GM23338 (cell line): ENCODE measurements at regions not wholly inside any gene's neighbourhood (a gene's known extent, or its start where the extent isn't known, plus 50 kb on each side); places are given as distances from the start of the nearest gene placed in this dataset.

Experiments
- ATAC-seq: fragments of 200-7000 bp; cut with Tn5 transposase; 3 replicates; pipeline ENCODE4 v1.9.1; 2020
- DNase-seq: peaks from one replicate; pipeline ENCODE4 v3.0.0-alpha.2; 2015; ENCODE audit warnings: low spot score
- H2AFZ ChIP-seq: fragments of 200-600 bp; sonication (generic); 2 replicates; pipeline ENCODE4 v1.8.0; 2016; ENCODE audit warnings: antibody characterized with exemption, mild to moderate bottlenecking, moderate library complexity
- H3F3A ChIP-seq: fragments of 200-600 bp; sonication (generic); replicated peaks from 2 replicates; pipeline ENCODE4 v1.8.0; 2017; ENCODE audit warnings: antibody characterized with exemption, mixed run types, low read depth
- H3K27ac ChIP-seq: fragments of 200-600 bp; sonication (generic); 2 replicates; pipeline ENCODE4 v1.6.1; 2016; ENCODE audit warnings: low read depth
- H3K27me3 ChIP-seq: fragments of 200-600 bp; sonication (generic); 2 replicates; pipeline ENCODE4 v1.8.0; 2016; ENCODE audit warnings: mild to moderate bottlenecking, mixed run types, moderate library complexity; ENCODE audit not compliant: insufficient read depth
- H3K36me3 ChIP-seq: fragments of 200-600 bp; sonication (generic); 2 replicates; pipeline ENCODE4 v1.8.0; 2016; ENCODE audit warnings: mild to moderate bottlenecking; ENCODE audit not compliant: insufficient read depth
- H3K4me1 ChIP-seq: fragments of 200-600 bp; sonication (generic); 2 replicates; pipeline ENCODE4 v1.8.0; 2016; ENCODE audit warnings: mild to moderate bottlenecking, moderate library complexity; ENCODE audit not compliant: insufficient read depth
- H3K4me2 ChIP-seq: fragments of 200-600 bp; sonication (generic); 2 replicates; pipeline ENCODE4 v1.7.1; 2017; ENCODE audit warnings: mixed run types
- H3K4me3 ChIP-seq: fragments of 200-600 bp; sonication (generic); 2 replicates; pipeline ENCODE4 v1.6.1; 2016; ENCODE audit warnings: mixed run types
- H3K79me2 ChIP-seq: fragments of 200-600 bp; sonication (generic); replicated peaks from 2 replicates; pipeline ENCODE4 v1.8.0; 2017; ENCODE audit warnings: mild to moderate bottlenecking; ENCODE audit not compliant: insufficient read depth
- H3K9me2 ChIP-seq: fragments of 200-600 bp; sonication (generic); 2 replicates; pipeline ENCODE4 v1.8.0; 2017; ENCODE audit not compliant: insufficient read depth
- H4K20me1 ChIP-seq: fragments of 200-600 bp; sonication (generic); replicated peaks from 2 replicates; pipeline ENCODE4 v1.8.0; 2017; ENCODE audit warnings: mild to moderate bottlenecking; ENCODE audit not compliant: insufficient read depth
- H3K27ac Mint-ChIP-seq: 2 replicates; pipeline ENCODE4 v1.8.0; 2020; ENCODE audit warnings: inconsistent platforms, mild to moderate bottlenecking, moderate library complexity, mixed read lengths
- H3K27me3 Mint-ChIP-seq: 3 replicates; pipeline ENCODE4 v1.8.0; 2022; ENCODE audit warnings: low read depth, mild to moderate bottlenecking, moderate library complexity, mixed read lengths, inconsistent platforms; ENCODE audit not compliant: insufficient read depth, poor library complexity
- H3K36me3 Mint-ChIP-seq: 3 replicates; pipeline ENCODE4 v1.8.0; 2021; ENCODE audit warnings: low read depth, mild to moderate bottlenecking, inconsistent platforms, moderate library complexity, mixed read lengths
- H3K4me1 Mint-ChIP-seq: 3 replicates; pipeline ENCODE4 v1.8.0; 2020; ENCODE audit warnings: mild to moderate bottlenecking, inconsistent platforms, mixed read lengths
- H3K4me3 Mint-ChIP-seq: 3 replicates; pipeline ENCODE4 v1.8.0; 2021; ENCODE audit warnings: moderate library complexity, mild to moderate bottlenecking, inconsistent platforms, mixed read lengths
- H3K9me3 Mint-ChIP-seq: 3 replicates; pipeline ENCODE4 v1.8.0; 2020; ENCODE audit warnings: moderate library complexity, mild to moderate bottlenecking, inconsistent platforms, mixed read lengths
- CREB1 ChIP-seq: fragments of 250-450 bp; sonication (Bioruptor Pico); IDR thresholded peaks from 2 replicates; pipeline ENCODE4 v1.5.0; 2020; ENCODE audit warnings: low read depth, mild to moderate bottlenecking, moderate library complexity
- EZH2phosphoT487 ChIP-seq: fragments of 200-600 bp; sonication (generic); IDR thresholded peaks from one replicate; pipeline ENCODE4 v1.8.1; 2018; ENCODE audit warnings: antibody characterized with exemption; ENCODE audit not compliant: unreplicated experiment
- ZNF114 ChIP-seq: fragments of 250-450 bp; sonication (Bioruptor Pico); IDR thresholded peaks from 2 replicates; pipeline ENCODE4 v1.5.0; 2020; ENCODE audit warnings: mild to moderate bottlenecking, moderate library complexity
- ZNF331 ChIP-seq: fragments of 250-450 bp; sonication (Bioruptor Pico); IDR thresholded peaks from 2 replicates; pipeline ENCODE4 v1.5.0; 2020; ENCODE audit warnings: low read depth, mild to moderate bottlenecking, moderate library complexity
- TF ChIP-seq, protein P1 (sequence below), 2 experiments: fragments of 200-600 bp in 1 of 2; sonication (generic) in 1 of 2; conservative IDR thresholded peaks; 2 replicates each; pipeline versions ENCODE4 v1.5.1 to v1.6.1; 2016 to 2017; ENCODE audit warnings: antibody characterized with exemption in 2 of 2, low read depth in 2 of 2, mild to moderate bottlenecking in 2 of 2, moderate library complexity in 1 of 2
- TF ChIP-seq, protein P2 (sequence below): fragments of 250-450 bp; sonication (Bioruptor Pico); IDR thresholded peaks from 2 replicates; pipeline ENCODE4 v1.5.0; 2020; ENCODE audit warnings: mild to moderate bottlenecking, moderate library complexity
- TF ChIP-seq, protein P3 (sequence below): IDR thresholded peaks from one replicate; pipeline ENCODE4 v1.6.1; 2018; ENCODE audit warnings: antibody characterized with exemption; ENCODE audit not compliant: unreplicated experiment
- TF ChIP-seq, protein P4 (sequence below): IDR thresholded peaks from 2 replicates; pipeline ENCODE4 v1.6.1; 2016; ENCODE audit warnings: antibody characterized with exemption

DNA sequence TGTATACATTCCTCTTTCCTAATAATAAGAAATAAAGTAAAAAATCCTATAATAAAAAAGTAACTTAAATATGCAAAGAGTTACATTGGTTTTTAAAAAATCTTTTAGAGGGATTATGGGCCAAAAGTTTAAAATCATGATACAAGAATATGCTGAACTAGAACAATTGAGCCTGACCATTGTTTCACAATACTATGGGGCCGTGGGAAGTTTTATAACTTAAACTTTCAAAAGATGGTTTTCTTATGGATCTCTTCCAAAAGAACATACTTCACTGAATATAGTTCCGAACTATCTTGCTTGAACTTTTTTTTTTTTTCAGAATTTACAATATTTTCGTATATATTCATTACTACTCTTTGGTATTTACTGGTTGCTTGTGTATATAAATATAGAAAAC lies 97.6 kb downstream of the NFKBIZ start:
- no peak for TF ChIP-seq EZH2phosphoT487
- TF ChIP-seq, protein P1, sequence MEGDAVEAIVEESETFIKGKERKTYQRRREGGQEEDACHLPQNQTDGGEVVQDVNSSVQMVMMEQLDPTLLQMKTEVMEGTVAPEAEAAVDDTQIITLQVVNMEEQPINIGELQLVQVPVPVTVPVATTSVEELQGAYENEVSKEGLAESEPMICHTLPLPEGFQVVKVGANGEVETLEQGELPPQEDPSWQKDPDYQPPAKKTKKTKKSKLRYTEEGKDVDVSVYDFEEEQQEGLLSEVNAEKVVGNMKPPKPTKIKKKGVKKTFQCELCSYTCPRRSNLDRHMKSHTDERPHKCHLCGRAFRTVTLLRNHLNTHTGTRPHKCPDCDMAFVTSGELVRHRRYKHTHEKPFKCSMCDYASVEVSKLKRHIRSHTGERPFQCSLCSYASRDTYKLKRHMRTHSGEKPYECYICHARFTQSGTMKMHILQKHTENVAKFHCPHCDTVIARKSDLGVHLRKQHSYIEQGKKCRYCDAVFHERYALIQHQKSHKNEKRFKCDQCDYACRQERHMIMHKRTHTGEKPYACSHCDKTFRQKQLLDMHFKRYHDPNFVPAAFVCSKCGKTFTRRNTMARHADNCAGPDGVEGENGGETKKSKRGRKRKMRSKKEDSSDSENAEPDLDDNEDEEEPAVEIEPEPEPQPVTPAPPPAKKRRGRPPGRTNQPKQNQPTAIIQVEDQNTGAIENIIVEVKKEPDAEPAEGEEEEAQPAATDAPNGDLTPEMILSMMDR (conservative IDR thresholded peaks at IDR 0.05; ENCODE audit: low read depth in 2 of 2), result no peak
- TF ChIP-seq, protein P2, sequence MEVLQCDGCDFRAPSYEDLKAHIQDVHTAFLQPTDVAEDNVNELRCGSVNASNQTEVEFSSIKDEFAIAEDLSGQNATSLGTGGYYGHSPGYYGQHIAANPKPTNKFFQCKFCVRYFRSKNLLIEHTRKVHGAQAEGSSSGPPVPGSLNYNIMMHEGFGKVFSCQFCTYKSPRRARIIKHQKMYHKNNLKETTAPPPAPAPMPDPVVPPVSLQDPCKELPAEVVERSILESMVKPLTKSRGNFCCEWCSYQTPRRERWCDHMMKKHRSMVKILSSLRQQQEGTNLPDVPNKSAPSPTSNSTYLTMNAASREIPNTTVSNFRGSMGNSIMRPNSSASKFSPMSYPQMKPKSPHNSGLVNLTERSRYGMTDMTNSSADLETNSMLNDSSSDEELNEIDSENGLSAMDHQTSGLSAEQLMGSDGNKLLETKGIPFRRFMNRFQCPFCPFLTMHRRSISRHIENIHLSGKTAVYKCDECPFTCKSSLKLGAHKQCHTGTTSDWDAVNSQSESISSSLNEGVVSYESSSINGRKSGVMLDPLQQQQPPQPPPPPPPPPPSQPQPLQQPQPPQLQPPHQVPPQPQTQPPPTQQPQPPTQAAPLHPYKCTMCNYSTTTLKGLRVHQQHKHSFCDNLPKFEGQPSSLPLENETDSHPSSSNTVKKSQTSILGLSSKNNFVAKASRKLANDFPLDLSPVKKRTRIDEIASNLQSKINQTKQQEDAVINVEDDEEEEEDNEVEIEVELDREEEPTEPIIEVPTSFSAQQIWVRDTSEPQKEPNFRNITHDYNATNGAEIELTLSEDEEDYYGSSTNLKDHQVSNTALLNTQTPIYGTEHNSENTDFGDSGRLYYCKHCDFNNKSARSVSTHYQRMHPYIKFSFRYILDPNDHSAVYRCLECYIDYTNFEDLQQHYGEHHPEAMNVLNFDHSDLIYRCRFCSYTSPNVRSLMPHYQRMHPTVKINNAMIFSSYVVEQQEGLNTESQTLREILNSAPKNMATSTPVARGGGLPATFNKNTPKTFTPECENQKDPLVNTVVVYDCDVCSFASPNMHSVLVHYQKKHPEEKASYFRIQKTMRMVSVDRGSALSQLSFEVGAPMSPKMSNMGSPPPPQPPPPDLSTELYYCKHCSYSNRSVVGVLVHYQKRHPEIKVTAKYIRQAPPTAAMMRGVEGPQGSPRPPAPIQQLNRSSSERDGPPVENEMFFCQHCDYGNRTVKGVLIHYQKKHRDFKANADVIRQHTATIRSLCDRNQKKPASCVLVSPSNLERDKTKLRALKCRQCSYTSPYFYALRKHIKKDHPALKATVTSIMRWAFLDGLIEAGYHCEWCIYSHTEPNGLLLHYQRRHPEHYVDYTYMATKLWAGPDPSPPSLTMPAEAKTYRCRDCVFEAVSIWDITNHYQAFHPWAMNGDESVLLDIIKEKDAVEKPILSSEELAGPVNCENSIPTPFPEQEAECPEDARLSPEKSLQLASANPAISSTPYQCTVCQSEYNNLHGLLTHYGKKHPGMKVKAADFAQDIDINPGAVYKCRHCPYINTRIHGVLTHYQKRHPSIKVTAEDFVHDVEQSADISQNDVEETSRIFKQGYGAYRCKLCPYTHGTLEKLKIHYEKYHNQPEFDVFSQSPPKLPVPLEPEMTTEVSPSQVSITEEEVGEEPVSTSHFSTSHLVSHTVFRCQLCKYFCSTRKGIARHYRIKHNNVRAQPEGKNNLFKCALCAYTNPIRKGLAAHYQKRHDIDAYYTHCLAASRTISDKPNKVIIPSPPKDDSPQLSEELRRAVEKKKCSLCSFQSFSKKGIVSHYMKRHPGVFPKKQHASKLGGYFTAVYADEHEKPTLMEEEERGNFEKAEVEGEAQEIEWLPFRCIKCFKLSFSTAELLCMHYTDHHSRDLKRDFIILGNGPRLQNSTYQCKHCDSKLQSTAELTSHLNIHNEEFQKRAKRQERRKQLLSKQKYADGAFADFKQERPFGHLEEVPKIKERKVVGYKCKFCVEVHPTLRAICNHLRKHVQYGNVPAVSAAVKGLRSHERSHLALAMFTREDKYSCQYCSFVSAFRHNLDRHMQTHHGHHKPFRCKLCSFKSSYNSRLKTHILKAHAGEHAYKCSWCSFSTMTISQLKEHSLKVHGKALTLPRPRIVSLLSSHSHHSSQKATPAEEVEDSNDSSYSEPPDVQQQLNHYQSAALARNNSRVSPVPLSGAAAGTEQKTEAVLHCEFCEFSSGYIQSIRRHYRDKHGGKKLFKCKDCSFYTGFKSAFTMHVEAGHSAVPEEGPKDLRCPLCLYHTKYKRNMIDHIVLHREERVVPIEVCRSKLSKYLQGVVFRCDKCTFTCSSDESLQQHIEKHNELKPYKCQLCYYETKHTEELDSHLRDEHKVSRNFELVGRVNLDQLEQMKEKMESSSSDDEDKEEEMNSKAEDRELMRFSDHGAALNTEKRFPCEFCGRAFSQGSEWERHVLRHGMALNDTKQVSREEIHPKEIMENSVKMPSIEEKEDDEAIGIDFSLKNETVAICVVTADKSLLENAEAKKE (CRISPR knock-in tag), result no peak
- TF ChIP-seq, protein P3, sequence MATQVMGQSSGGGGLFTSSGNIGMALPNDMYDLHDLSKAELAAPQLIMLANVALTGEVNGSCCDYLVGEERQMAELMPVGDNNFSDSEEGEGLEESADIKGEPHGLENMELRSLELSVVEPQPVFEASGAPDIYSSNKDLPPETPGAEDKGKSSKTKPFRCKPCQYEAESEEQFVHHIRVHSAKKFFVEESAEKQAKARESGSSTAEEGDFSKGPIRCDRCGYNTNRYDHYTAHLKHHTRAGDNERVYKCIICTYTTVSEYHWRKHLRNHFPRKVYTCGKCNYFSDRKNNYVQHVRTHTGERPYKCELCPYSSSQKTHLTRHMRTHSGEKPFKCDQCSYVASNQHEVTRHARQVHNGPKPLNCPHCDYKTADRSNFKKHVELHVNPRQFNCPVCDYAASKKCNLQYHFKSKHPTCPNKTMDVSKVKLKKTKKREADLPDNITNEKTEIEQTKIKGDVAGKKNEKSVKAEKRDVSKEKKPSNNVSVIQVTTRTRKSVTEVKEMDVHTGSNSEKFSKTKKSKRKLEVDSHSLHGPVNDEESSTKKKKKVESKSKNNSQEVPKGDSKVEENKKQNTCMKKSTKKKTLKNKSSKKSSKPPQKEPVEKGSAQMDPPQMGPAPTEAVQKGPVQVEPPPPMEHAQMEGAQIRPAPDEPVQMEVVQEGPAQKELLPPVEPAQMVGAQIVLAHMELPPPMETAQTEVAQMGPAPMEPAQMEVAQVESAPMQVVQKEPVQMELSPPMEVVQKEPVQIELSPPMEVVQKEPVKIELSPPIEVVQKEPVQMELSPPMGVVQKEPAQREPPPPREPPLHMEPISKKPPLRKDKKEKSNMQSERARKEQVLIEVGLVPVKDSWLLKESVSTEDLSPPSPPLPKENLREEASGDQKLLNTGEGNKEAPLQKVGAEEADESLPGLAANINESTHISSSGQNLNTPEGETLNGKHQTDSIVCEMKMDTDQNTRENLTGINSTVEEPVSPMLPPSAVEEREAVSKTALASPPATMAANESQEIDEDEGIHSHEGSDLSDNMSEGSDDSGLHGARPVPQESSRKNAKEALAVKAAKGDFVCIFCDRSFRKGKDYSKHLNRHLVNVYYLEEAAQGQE, result no peak
- TF ChIP-seq ZNF114 (CRISPR knock-in tag), result no peak
- TF ChIP-seq ZNF331 (CRISPR knock-in tag), result no peak
- TF ChIP-seq CREB1, result no peak
- TF ChIP-seq, protein P4, sequence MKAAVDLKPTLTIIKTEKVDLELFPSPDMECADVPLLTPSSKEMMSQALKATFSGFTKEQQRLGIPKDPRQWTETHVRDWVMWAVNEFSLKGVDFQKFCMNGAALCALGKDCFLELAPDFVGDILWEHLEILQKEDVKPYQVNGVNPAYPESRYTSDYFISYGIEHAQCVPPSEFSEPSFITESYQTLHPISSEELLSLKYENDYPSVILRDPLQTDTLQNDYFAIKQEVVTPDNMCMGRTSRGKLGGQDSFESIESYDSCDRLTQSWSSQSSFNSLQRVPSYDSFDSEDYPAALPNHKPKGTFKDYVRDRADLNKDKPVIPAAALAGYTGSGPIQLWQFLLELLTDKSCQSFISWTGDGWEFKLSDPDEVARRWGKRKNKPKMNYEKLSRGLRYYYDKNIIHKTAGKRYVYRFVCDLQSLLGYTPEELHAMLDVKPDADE, result no peak
- 0 out of 2 replicates have a peak, but pooled peaks cover 4% of the 10 kb centered on the region for H3K9me2 ChIP-seq
- Mint-ChIP-seq H3K9me3 (no peaks in the 10 kb centered on the region), H3K4me1 (no peaks in the 10 kb centered on the region), H3K27me3 (peaks cover 1% of the 10 kb centered on the region), H3K27ac (no peak overlapping the region), H3K36me3 (no peaks in the 10 kb centered on the region), H3K4me3 (no peak overlapping the region)
- ATAC-seq (no peak), DNase-seq (no peak)
- no peaks in the 10 kb centered on the region for H3K4me1 ChIP-seq
- H3K36me3 ChIP-seq, result no peaks in the 10 kb centered on the region
- no peaks in the 10 kb centered on the region for H3F3A ChIP-seq
- H3K27me3 ChIP-seq, result no peaks in the 10 kb centered on the region
- no peaks in the 10 kb centered on the region for H3K79me2 ChIP-seq
- H4K20me1 ChIP-seq, result no peaks in the 10 kb centered on the region
- no peak overlapping the region for H3K27ac ChIP-seq
- no peak overlapping the region for H3K4me2 ChIP-seq
- no peak overlapping the region for H2AFZ ChIP-seq
- no peak overlapping the region for H3K4me3 ChIP-seq
